MV-4-11 (cell line): ENCODE measurements at regions not wholly inside any gene's neighbourhood (a gene's known extent, or its start where the extent isn't known, plus 50 kb on each side); places are given as distances from the start of the nearest gene placed in this dataset.

Experiments
- DNase-seq: peaks from one replicate; lab custom pipeline; 2025; lab: John Stamatoyannopoulos, UW

- no peak for DNase-seq
These were observed 56.8 kb upstream of the PRR23E start for GRCh38 chr3:127136024-127136600.

- DNase-seq, result no peak
These were observed 56.2 kb upstream of the PRR23E start for GRCh38 chr3:127136706-127137105.

DNA sequence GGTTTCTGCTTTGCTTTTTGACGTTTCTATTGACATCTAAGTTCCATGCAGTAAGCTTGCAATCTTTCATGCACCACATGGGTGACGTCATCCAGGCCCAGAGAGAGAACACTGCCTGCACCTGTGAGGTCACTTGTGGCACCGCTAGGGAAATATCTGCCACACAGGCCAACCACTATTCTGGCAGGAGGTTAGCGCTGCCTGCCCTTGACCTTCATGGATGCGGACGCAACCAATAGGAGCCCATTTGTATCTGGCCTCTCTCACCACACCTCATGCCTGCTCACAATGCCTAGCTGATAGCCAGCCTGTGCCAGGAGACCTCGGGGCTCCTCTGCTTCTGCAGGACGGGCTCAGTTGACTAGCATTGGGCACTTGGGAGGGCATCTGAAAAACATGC is 55.8 kb upstream of the PRR23E start:
- DNase-seq, result no peak

GRCh38 chr3:127137757-127138536 is 55.0 kb upstream of the PRR23E start:
- no peak for DNase-seq

- no peak for DNase-seq
These were observed 53.1 kb upstream of the PRR23E start for GRCh38 chr3:127139601-127140500.

DNA sequence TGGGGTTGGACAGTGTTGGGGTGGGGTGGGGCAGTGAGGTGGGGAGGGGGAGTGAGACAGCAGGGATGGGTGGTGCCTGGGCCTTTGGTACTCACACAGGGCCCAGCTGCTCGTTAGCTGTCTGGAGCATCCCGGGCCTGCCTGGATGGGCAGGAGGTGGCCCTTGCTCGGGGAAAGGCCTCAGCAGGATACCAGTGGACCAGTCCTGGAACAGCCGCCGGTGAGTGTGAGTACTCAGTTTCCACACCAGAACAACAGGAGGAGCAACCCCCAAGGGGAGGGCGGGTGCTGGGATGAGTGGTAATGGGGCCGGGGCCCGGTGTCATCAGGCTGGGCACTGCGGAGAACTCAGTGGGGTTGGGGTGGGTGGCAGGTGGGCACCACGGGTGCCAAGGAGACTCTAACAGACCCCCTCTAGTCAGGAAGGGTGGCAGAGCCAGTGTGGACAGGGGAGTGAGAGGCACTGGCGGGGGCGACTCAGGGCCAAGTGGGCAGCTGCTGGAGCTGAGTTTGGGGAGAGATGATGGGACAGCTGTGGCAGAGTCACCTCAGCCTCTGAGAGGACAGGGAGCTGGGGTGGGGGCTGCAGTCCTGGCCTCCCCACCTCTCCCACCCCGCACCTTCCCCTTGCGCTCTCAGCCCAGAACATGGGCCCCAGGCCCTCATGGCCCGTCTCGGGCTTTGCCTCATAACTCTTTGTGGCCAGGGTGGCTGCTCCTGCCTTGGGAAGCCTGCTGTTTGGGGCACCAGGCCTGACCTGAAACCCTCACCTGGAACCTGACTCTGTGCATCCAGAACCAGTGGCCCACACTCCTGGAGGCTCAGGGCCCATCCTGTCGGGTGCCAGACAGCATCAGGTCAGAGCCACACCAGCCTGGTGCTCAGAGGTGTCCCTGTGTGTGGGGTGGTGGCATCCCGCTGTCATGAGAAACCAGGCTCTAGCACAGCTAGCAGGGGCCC is 52.1 kb upstream of the PRR23E start:
- DNase-seq, result no peak

DNA sequence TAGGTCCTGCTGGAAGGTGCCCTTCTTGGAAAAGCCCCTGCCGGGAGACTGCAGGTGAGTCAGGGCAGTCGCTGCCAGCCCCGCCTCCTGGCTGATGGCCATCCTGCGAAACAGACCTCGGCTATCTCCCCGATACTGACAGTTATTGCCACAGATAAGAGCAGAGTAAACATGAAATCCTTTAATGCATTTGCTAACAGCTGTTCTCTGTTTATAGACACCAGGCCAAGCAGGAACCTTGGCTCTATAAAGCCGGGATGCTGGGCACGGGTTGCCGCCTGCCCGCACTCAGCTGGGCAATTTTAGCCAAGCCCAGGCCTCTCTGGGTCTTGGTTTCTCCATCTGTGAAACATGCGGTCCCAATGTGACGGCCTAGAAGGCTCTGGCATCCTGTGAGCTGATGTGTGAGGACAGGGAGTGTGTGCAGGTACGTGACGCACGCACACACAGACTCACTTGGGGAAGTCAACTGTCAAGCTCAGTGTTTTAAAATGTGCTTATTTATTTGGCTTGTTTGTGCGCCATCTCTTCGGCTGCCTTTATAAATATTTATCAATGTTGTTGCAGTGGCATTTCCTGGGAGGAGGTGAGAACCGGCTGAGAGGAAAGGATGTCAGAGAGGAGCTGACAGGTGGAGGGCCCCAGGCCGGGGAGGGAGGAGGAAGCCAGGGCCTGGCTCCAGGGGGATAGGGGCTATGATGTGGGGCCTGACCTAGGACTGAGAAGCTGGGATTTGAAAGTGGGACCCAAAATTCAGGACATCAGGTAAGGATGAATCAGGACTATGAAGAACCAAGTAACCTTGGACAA is 50.8 kb upstream of the PRR23E start:
- no peak for DNase-seq
